GM18498 (cell line): ENCODE measurements at regions not wholly inside any gene's neighbourhood (a gene's known extent, or its start where the extent isn't known, plus 50 kb on each side); places are given as distances from the start of the nearest gene placed in this dataset.

Source experiments
- ATAC-seq: cut with Tn5 transposase; IDR thresholded peaks from one replicate; pipeline ENCODE4 v1.9.1; 2021; ENCODE audit warnings: mild to moderate bottlenecking, moderate library complexity; ENCODE audit not compliant: unreplicated experiment

DNA sequence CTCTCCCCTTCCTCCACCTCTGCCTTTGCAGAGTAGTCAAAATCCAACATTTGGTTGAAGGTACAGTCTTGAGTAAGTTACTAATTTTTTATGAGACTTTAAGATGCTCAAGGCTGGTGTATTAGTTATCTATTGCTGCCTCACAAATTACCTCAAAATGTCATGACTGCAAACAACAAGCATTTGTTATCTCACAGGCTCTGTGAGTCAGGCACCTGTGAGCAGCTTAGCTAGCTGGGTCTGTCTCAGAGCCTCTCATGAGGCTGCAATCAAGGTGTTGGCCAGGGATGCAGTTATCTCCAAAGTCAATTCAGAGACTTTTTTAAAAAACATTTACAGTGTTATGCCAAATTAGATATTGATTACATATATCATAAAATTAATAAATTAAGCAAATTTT, 371.3 kb upstream of the RGMB start:
- no peak for ATAC-seq

DNA sequence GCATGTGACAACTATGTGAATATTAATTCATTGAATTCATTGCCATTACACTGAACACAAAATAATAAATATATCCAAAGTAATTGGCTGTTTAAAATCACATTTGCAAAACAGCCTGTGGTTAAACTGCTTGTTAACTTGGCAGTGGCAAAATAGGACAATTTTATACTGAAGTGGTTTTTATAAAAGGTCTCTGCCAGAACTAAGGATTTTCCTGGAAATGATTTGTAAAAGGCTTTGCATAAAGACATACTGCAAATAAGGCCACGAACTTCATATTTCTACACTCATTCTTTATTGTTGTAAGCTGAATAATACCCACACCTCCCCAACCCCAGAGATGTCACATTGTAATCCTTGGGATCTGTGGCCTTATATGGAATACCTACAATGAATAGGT, 370.3 kb upstream of the RGMB start:
- no peak for ATAC-seq

DNA sequence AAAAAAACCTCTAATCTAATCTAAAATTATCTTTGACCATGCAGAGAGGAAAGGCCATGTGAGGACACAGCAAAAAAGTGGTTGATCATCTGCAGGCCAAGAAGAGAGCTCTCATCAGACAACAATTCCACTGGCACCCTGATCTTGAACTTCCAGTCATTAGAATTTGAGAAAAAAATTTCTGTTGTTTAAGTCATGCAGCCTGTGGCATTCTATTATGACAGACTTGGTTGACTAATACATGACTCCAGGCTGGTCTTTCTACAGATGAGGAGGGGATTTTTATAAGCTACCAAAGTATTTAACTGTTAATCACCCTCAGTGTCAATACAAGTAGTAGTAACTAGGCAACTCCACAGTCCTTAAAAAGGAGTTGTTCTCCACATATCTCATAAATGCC, 358.5 kb upstream of the RGMB start:
- no peak for ATAC-seq

DNA sequence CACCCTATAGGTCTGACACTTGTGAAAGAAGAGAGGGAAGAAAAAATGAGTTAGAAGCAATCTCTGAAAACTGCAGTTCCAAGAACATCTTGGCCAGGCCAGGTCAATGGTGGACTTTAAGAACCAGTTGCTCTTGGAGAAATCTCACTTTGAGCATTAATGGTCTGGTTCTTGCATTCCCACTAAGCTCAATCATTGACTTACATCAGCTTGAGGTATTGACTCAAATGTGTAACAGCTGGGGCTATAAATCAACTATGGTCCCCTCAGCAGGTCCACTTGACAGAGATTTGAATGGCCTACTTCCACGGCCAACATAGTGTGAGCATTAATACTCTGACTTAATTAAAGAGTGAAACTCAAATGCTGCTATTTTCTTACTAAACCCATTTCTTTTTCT, 357.8 kb upstream of the RGMB start:
- ATAC-seq: no peak

DNA sequence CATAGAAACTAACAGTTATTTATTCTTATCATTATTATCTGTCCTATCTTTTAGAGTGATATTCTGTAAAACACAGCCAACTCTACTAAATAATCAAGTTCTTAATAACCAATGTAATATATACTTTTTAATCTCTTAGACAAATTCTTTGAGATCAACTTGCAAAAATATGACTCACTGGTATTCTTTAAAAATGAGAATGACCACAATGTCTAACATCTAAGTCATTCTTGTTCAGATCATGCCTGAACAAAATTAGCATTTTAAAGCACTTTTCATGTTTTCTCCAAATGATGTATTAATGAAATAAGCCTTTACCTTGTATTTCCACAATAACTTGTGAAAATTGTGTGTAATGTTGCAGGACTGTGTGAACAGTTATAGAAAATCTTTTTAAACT, 356.9 kb upstream of the RGMB start:
- ATAC-seq: no peak

DNA sequence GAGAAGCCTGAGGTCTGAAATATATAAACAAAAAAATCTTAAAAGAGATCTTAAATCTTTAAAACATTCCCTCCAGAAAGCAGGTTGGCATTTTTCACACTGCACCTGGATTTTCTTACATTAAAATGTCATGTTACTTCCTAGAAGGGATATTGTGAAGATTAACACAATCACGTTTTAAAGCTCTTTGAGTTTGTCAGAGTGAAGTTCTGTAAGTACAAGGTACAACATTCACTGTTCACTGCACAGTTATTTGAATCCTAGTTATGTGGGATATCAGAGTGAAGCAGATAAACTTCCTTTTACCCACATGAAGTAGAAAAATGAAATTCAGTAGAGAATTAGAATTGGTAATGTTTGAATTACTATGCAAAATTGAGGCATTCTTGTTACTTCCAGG, 353.6 kb upstream of the RGMB start:
- ATAC-seq: no peak

DNA sequence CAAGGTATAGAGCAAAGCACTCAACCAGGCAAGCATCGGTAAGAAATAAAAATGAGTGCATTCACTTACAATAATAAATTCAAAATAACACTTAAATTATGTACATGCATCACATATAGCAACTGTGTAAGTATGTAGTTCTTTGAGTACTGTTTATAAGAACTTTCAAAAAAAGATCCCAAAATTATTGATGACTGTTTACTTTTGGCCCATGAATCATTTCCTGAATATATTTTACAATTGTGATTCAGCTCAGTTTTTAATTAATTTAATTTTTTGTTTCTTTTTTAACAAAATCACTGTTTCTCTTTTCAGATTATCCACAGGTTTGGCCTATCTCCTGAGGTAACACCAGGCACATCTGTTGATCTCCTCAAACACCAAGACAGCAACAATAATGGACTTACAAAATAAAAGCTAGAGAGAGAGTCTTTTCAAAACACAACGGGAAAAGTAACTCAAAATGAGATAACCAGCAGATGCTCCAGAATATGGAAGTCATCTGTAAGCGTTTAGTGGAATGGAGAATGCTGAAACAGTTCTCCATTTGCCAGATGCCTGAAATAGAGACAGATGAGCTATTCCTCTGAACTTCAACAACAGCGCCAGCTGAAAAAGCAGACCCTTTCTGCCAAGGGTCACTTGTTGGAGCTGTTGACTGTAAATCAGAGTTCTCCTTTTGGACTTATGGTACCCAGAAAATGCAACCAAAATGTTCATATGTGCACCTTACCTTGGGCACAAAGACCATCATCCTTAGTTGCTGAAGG, 348.6 kb upstream of the RGMB start:
- no peak for ATAC-seq

DNA sequence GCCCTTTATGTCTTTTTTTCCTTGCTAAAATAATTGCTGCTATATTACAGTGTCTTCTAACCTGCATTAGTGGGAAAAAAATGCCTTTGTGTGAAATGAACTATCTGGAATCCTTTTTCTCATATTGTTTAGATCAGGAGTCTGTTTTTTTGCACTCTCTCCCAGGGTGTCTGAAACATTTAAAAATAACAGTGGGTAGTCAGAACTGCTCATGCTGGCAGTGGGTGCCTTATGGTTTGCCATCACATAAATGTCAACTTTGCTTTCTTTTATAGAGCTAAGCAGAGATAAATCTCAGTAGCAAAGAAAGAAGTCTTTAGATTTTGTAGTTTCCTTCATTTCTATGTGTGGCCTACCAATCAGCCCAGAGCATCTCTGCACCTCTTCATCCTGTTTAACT, 347.8 kb upstream of the RGMB start:
- no peak for ATAC-seq

DNA sequence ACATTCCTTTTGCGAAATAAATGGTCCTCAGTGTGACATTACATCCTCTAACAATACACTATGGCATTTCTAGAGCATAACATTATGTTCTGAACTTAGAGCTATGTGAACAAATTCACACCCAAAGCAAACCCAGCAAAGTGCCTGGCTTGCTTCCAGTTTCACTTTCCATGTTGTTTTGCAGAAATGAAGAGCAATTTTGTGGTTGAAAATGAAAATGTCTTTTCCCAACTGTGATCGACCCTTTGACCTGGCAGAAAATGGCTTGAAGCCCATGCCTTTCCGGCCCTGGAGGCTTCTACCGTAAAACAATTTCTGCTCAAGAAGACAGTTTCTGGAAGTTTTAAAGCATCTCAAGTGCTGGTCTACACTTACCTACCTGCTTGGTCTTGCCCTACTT, 344.7 kb upstream of the RGMB start:
- peak; percentile 70 for ATAC-seq

DNA sequence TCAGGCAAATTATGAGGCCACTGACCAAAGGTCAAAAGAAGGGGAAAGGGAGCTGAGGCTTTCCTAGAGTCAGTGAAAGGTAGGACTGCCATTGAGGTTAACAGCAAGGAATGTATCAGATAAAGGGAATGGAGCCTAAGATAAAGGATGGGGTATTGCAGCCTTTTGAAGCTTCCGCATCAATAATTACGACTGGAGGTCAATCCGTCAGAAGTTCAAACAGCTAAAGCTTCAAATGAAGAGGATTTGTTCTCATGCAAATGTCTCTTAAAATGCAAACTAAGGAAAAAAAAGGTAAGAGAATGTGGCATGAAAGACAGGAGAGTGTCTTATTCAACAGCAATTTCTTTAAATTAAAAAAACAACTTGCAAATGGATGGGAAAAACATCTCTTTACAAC, 341.1 kb upstream of the RGMB start:
- ATAC-seq: no peak

DNA sequence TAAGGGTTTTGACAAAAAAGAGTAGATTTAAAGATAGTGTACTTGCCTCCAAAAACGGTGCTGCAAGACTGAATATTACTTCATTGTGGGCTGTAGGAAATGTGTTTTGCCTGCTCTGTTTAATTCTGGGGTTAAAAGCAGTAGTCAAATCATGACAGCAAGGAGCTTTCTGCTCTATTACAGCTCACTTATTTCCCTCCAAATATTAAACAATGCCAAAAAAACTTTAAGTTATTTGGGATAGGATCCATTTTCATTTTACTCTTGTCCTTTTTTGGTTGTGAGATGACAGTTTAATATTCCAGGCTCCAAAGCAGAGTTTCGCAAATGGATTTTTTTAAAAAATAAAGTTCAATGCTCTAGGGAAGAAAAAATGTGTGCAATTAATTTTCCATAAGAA, 340.4 kb upstream of the RGMB start:
- no peak for ATAC-seq

DNA sequence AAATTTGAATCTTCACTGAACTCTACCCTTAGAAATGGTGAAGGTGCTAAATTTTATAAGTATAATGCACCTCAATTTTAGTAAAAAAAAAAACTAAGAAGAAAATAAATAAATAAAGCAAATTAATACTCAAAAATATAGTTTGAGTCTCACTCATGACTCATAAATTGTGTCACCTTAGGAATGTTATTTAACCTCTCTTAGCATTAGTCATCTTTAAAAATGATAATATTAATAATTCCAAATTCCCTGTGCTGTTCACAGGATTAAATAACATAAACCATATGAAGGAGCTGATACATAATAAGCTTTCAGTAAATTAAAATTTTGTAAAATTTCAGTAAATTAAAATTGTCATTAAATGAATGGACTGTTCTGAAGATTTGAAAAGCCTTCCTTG, 339.8 kb upstream of the RGMB start:
- no peak for ATAC-seq

DNA sequence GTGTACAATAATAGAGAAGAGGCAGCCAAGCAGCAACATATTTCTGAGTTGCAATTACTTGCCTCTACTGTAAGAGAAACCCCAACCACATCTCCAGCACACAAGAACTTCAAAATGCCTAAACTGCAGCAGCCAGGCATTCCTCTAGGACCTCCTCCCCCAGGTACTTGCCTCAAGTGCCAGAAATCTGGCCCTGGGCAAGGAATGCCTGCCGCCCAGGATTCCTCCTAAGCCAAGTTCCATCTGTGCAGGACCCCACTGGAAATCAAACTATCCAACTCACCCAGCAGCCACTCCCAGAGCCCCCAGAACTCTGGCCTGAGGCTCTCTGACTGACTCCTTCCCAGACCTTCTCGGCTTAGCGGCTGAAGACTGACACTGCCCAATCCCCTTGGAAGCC, 336.8 kb upstream of the RGMB start:
- ATAC-seq: no peak

DNA sequence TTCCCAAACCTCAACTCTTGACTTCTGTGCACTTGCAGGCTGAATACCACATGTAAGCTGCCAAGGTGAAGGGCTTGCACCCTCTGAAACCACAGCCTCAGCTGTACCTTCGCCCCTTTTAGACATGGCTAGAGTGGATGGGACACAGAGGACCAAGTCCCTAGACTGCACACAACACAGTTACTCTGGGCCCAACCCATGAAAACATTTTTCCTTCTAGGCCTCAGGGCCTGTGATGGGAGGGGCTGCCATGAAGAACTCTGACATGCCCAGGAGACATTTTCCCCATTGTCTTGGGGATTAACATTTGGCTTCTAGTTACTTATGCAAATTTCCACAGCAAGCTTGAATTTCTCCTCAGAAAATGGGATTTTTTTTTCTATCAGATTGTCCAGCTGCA, 331.0 kb upstream of the RGMB start:
- no peak for ATAC-seq

DNA sequence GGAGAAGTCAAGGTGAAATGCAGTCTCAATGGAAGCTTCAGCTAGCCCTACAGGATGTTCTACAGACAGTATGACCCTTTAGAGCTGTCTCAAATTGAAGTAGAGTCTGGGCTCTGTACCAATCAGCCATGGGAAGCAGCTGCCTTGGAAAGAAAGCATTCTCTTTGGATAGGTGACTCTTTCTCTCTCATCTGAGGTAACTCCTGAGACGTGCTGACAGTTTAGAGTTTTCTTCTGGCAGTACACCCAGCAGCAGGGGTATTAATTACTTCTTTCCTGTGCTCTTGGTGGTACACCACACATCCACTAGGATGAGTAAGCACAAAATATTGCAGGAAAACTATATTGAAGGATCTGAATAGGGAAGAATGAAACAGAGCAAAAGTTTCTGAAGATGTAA, 329.6 kb upstream of the RGMB start:
- no peak for ATAC-seq

DNA sequence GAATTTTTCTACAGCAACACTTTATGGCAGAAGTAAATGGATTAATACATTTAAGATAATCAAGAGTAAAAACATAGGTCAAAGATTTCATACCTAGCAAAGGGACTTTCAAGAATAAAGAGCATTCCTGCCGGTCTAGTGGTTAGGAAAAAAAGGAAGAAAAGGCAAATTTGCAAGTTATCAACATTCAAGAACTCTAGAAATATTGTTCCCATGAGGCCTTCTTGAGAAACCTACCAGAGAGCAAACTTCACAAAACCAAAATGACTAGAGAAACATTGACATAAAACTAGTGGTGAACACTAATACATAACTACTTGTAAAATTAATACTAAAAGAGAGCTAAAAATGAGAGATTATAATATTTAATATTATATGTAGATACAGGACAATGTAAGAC, 320.2 kb upstream of the RGMB start:
- ATAC-seq: no peak

DNA sequence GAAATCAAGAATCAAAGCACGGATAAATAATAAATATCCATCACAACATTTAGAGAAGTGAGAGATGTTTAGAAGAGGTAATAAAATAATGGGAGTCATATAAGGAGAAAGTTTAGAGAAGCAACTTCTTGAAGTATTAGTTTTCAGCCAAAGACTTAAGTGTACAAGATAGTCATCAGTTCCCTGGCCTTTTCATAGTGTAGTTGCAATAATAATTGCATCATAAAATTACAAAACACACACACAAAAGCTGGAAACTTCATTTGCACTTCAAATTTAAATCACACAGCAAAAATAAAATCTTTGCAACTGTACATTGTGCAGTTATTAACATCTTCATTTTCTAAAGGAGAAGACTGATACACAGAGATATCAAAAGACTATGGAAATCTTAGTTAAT, 319.1 kb upstream of the RGMB start:
- ATAC-seq: no peak

DNA sequence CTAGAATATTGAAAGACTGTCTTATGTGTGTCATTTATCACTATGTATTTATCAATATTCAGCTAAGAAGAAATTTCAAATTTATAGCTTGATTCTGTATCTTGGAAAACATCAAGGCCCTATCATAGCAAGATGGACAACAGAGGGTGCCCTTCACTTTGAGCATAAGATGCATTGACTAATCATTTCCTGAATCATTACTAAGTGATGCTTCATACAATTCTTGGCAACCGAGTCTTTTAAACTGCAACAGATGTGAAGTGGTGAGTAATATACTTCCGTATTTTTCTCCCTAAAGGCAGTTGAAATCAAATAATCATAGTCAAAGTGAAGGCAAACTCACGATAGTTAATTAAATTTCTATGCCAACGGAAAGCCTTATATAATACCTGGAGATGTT, 318.6 kb upstream of the RGMB start:
- no peak for ATAC-seq

DNA sequence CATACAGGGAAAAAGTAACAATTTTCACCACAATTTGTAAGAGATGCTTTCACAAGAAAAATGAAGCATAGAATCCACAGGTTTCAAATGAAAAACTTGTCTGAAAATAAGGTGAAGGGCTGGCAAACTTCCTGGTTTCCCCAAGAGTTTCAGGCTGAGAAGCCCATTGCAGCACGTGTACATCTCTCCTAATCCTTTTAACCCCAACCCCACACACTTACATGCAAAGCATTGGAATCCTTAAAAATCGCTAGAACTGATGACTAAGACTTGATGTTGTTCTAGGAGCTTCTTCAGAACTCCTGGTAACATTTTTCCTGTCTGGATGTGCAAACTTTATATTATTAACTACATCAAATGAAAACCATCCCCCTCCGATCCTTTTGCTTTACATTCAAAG, 317.8 kb upstream of the RGMB start:
- no peak for ATAC-seq

DNA sequence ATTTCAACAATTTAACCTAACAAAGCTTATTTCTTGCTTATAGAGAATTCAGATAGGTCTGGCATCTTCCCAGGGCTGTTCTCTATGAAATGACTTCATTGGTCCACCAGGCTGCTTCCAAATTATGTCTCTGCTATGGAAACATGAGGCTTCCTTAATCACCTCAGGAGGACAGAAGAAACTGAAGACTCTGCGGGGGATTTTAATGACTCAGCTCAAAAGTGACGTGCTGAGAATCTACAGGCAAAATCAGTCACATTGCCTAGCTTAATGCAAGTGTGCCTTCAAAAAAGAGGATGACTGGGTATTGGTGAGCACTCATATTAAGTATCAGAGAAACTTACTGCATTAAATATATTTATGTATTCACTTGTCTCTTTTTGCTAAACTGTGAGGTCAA, 315.5 kb upstream of the RGMB start:
- no peak for ATAC-seq

DNA sequence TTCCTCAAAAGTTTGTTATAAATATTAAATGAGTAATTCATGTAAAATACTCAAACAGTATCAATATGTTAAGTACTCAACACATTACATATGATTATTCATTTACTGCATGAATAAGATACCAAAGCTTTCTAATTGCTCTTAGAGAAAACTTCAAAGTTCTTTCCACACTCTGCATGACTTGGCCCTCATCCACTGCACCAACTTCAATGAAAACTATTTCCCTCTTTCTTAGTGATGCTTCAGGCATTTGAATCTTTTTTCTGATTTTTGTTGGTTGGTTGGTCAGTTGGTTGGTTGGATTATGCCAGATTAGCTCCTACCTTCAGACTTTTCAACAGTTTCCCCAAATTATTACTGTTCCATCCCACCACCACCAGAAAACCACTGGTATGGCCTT, 314.7 kb upstream of the RGMB start:
- ATAC-seq: no peak

DNA sequence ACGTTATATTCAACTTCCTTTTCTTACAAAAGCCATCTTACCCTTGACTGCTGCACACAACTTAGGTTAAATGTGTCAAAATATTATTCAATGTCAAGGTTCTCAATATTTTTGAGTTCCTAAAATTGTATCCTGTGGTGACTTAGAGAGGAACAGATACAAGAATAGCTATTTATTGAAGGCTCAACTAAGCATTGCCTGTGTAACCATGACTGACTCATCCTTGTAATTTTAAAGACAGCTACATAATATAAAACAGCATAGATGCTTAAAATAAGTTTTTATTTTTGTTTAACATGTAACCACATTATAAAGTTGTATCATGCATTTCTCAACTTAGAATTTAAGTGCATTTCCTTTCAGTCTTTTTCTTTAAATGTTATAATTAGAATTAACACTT, 312.9 kb upstream of the RGMB start:
- ATAC-seq: no peak

DNA sequence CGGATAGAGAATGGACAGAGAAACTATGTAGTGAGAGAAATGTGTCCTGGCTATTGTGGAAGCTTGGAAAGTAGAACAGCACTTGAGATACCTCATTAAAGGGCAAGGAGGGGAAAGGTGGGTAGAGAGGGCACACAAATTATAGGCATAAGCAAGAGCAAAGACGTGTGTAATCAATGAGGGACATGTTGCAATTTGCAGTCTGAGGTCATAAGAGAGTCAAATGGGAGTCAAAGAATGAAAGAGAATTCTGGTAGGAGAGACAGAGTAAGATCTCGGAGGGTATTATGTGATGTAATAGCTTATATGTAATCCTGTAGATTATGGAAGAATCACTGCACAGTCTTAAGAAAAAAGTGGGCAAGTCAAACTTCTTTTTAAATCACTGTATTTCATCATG, 312.0 kb upstream of the RGMB start:
- no peak for ATAC-seq

DNA sequence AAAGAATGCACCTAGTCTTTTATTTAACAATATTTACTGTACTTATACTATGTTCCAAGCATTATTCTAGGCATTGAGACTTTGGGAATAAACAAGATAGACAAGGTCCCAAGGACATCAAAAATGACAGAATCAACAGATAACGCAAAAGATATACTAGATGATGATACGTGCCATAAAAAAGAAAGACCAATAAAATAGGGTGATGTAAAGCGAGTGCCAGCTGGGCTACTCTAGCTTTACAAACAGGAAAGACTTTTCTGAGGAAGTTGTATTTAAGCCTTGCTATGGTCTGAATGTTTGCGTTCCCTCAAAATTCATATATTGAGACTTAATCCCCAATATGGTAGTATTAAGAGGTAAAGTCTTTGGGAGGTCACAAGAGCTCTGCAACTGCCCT, 310.2 kb upstream of the RGMB start:
- no peak for ATAC-seq
